GM21529 (cell line): ENCODE measurements at regions not wholly inside any gene's neighbourhood (a gene's known extent, or its start where the extent isn't known, plus 50 kb on each side); places are given as distances from the start of the nearest gene placed in this dataset.
A peak's percentile ranks its signal among the peaks of the same experiment; 100 is the strongest.

Experiments
- ATAC-seq: cut with Tn5 transposase; IDR thresholded peaks from one replicate; pipeline ENCODE4 v1.9.1; 2021; ENCODE audit not compliant: unreplicated experiment

GRCh38 chr10:44301781-44302355, 83.0 kb downstream of the CXCL12 start:
- no peak for ATAC-seq

GRCh38 chr10:44300666-44301649, 83.9 kb downstream of the CXCL12 start:
- ATAC-seq: peak; percentile 88

- no peak for ATAC-seq
Measured at GRCh38 chr10:44298713-44299112, 86.2 kb downstream of the CXCL12 start.

- no peak for ATAC-seq
Measured at GRCh38 chr10:44297963-44298362, 86.9 kb downstream of the CXCL12 start.

- ATAC-seq: no peak
Measured at GRCh38 chr10:44295644-44296241, 89.2 kb downstream of the CXCL12 start.

GRCh38 chr10:44294726-44295412, 90.0 kb downstream of the CXCL12 start:
- no peak for ATAC-seq

- no peak for ATAC-seq
Measured at GRCh38 chr10:44293842-44294241, 91.1 kb downstream of the CXCL12 start.

GRCh38 chr10:44293306-44293778, 91.6 kb downstream of the CXCL12 start:
- no peak for ATAC-seq

- no peak for ATAC-seq
Measured at GRCh38 chr10:44292390-44293002, 92.4 kb downstream of the CXCL12 start.

- no peak for ATAC-seq
Measured at GRCh38 chr10:44291091-44291490, 93.8 kb downstream of the CXCL12 start.

- no peak for ATAC-seq
Measured at GRCh38 chr10:44289125-44289524, 95.8 kb downstream of the CXCL12 start.

GRCh38 chr10:44287408-44287807, 97.5 kb downstream of the CXCL12 start:
- ATAC-seq: no peak

- ATAC-seq: no peak
Measured at GRCh38 chr10:44284198-44285084, 100.5 kb downstream of the CXCL12 start.

GRCh38 chr10:44282626-44283300, 102.1 kb downstream of the CXCL12 start:
- ATAC-seq: no peak

GRCh38 chr10:44281662-44282061, 103.2 kb downstream of the CXCL12 start:
- ATAC-seq: no peak

GRCh38 chr10:44281089-44281613, 103.7 kb downstream of the CXCL12 start:
- ATAC-seq: no peak

- no peak for ATAC-seq
Measured at GRCh38 chr10:44280226-44281014, 104.5 kb downstream of the CXCL12 start.
